ENCODE measurements at regions not wholly inside any gene's neighbourhood (a gene's known extent, or its start where the extent isn't known, plus 50 kb on each side); places are given as distances from the start of the nearest gene placed in this dataset.

- CTCF ChIA-PET, result no interaction called here
- TF ChIP-seq LEF1 (IDR thresholded peaks at IDR 0.05; ENCODE audit: borderline replicate concordance) (no peak), FOXM1 (IDR thresholded peaks at IDR 0.05; ENCODE audit: borderline replicate concordance) (no peak), NFRKB (IDR thresholded peaks at IDR 0.05) (no peak), ELF4 (IDR thresholded peaks at IDR 0.05) (no peak), FOXA1 (IDR thresholded peaks at IDR 0.05) (no peak), SUZ12 (IDR thresholded peaks at IDR 0.05) (no peak), BHLHE40 (IDR thresholded peaks at IDR 0.05; ENCODE audit: borderline replicate concordance) (no peak), L3MBTL2 (conservative IDR thresholded peaks at IDR 0.05) (no peak), ZNF384 (IDR thresholded peaks at IDR 0.05) (no peak), FOXK2 (IDR thresholded peaks at IDR 0.05) (no peak), PKNOX1 (IDR thresholded peaks at IDR 0.05) (no peak), HDGF (IDR thresholded peaks at IDR 0.05; ENCODE audit: borderline replicate concordance) (no peak)
- DNase-seq (ENCODE audit: extremely low spot score), result no peak
- POLR2A ChIA-PET, result no interaction called here
Observed at GRCh38 chr10:78760463-78761310, 308.1 kb upstream of the ZMIZ1 start.

DNA sequence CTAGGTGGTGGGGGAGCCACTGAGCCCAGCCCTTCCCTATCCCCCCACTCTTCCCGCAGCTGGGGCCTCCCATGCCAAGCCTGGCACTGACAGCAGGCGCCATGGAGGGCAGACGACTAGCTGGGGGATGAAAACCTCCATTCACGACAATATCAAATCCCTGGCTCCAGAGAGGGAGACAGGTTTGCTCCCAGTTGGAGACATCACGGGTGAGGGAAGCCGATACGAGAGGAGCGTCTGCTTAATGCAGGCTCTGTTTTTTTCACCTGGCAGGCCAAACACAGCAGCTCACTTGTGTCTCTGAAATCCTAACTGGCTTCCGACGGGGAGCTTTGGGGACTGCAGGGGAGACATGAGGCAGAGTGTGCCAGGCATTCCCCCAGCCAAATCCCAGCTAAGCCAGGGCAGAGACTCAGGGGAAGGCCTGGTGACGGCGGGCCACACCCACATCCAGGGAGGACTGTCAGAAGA is 307.4 kb upstream of the ZMIZ1 start:
- ChIA-PET POLR2A (no interaction called here), CTCF (no interaction called here)
- no peak for TF ChIP-seq SP1 (IDR thresholded peaks at IDR 0.05)
- no peak for TF ChIP-seq TARDBP (IDR thresholded peaks at IDR 0.05)
- no peak for TF ChIP-seq HDGF (IDR thresholded peaks at IDR 0.05; ENCODE audit: borderline replicate concordance)
- TF ChIP-seq PKNOX1 (IDR thresholded peaks at IDR 0.05), result no peak
- no peak for TF ChIP-seq ELF4 (IDR thresholded peaks at IDR 0.05)
- DNase-seq (ENCODE audit: extremely low spot score), result no peak

DNA sequence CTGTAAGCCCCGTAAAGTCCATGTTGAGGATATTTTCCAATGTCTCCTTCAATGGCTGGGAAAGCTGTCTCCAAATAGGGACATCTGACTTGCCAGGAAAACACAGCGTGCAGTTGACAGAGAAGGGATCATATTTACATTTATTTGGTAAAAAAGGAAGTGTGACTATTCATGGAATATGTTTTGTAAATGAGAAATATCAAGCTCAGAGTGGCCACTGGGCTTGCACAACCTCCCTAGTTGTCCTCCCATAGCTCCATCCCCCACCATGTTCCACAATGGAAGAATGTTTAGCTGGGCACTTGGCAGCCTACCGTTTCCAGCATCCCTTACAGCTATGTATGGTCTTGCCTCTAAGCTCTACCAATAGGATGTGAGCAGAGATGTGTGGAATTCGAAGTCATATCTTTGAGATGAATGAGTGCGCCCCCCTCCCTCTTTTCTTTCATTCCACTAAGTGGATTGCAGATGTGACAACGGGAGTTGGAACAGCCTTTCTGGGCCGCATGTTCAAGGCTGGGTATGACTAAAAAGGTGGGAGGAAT is 306.6 kb upstream of the ZMIZ1 start:
- DNase-seq (ENCODE audit: extremely low spot score), result no peak
- ChIA-PET POLR2A (no interaction called here), CTCF (no interaction called here)
- TF ChIP-seq L3MBTL2 (conservative IDR thresholded peaks at IDR 0.05), result no peak
- no peak for TF ChIP-seq TARDBP (IDR thresholded peaks at IDR 0.05)
- TF ChIP-seq ELF4 (IDR thresholded peaks at IDR 0.05), result no peak
- TF ChIP-seq FOXM1 (IDR thresholded peaks at IDR 0.05; ENCODE audit: borderline replicate concordance), result no peak
- no peak for TF ChIP-seq BHLHE40 (IDR thresholded peaks at IDR 0.05; ENCODE audit: borderline replicate concordance)
- TF ChIP-seq HDGF (IDR thresholded peaks at IDR 0.05; ENCODE audit: borderline replicate concordance), result no peak
- TF ChIP-seq ARNT (IDR thresholded peaks at IDR 0.05), result no peak
- TF ChIP-seq LEF1 (IDR thresholded peaks at IDR 0.05; ENCODE audit: borderline replicate concordance), result no peak
- TF ChIP-seq PKNOX1 (IDR thresholded peaks at IDR 0.05), result no peak

DNA sequence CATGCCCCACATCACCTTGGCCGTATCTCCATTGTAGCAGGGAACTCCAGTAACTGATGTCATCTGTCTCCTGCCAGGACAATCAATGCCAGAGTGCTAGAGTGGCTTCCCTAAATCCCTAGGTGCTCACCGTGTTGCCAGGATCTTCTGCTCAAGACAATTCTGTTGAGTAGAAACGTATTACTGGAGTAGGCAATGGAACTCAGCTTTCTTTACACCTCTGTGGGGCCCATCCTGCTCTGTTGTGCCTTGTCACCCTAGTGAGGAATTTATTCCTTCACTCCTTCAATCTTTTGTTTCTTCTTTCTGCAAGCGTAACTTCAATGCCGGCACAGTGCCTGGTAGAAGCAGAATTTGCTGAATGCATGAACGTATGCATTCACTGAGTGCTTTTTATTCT is 305.5 kb upstream of the ZMIZ1 start:
- DNase-seq (ENCODE audit: extremely low spot score), result no peak
- CTCF ChIA-PET, result interaction anchor here (0.7 kb wide), 1 partner anchor 265 kb away, joined by 4 read pairs; no protein-coding TSS in a partner anchor
- TF ChIP-seq ELF4 (IDR thresholded peaks at IDR 0.05), result no peak
- TF ChIP-seq CTBP1 (IDR thresholded peaks at IDR 0.05; ENCODE audit: borderline replicate concordance), result no peak
- no peak for TF ChIP-seq SUZ12 (IDR thresholded peaks at IDR 0.05)
- no peak for TF ChIP-seq NFRKB (IDR thresholded peaks at IDR 0.05)
- no peak for TF ChIP-seq TARDBP (IDR thresholded peaks at IDR 0.05)
- TF ChIP-seq FOXA1 (IDR thresholded peaks at IDR 0.05), result no peak
- TF ChIP-seq LEF1 (IDR thresholded peaks at IDR 0.05; ENCODE audit: borderline replicate concordance), result no peak
- TF ChIP-seq BHLHE40 (IDR thresholded peaks at IDR 0.05; ENCODE audit: borderline replicate concordance), result no peak
- no peak for TF ChIP-seq ZNF384 (IDR thresholded peaks at IDR 0.05)
- no peak for TF ChIP-seq FOXK2 (IDR thresholded peaks at IDR 0.05)
- no peak for TF ChIP-seq PKNOX1 (IDR thresholded peaks at IDR 0.05)
- no peak for TF ChIP-seq ARNT (IDR thresholded peaks at IDR 0.05)
- TF ChIP-seq FOXM1 (IDR thresholded peaks at IDR 0.05; ENCODE audit: borderline replicate concordance), result no peak
- no peak for TF ChIP-seq HDGF (IDR thresholded peaks at IDR 0.05; ENCODE audit: borderline replicate concordance)
- no peak for TF ChIP-seq L3MBTL2 (conservative IDR thresholded peaks at IDR 0.05)
- no peak for TF ChIP-seq SP1 (IDR thresholded peaks at IDR 0.05)
- POLR2A ChIA-PET, result no interaction called here

DNA sequence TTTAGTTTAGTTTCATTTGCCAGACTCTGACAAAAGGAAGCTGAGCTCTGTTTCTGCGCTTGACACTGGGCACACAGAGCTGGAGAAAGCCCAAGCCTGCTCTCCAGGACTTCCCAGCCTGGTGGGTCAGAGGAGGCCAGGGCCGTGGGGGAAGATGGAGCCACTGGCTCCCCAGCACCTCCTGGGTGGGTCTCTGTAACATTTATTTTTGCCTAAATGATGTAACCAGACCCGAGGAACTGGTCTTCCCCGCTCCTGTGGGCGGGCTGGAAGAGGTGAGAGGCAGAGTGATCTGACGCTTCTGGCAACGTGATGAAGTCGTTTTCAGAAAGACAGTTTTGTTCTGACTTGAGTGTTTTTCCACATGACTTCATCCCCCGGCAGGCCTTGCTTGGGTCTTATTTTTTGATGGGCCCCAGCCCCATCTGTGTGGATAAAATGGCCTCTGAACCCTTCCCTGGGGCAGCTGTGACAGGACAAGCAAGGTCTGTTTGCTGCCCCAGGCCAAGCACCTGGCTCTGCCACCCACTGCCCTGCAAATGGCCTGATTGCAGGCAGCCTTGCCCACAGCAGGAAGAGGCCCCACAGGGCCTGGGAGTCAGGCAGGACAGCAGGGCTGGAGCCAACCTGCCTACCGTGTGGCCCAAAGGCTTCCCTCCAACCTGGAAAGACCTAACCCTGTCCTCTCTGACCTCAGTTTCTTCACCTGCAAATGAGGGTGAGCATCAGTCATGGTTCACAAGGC is 304.9 kb upstream of the ZMIZ1 start:
- no peak for TF ChIP-seq FOXA1 (IDR thresholded peaks at IDR 0.05)
- no peak for TF ChIP-seq HDGF (IDR thresholded peaks at IDR 0.05; ENCODE audit: borderline replicate concordance)
- no peak for TF ChIP-seq CTBP1 (IDR thresholded peaks at IDR 0.05; ENCODE audit: borderline replicate concordance)
- no peak for TF ChIP-seq FOXK2 (IDR thresholded peaks at IDR 0.05)
- no peak for TF ChIP-seq PKNOX1 (IDR thresholded peaks at IDR 0.05)
- no peak for TF ChIP-seq ELF4 (IDR thresholded peaks at IDR 0.05)
- TF ChIP-seq SP1 (IDR thresholded peaks at IDR 0.05), result no peak
- no peak for TF ChIP-seq ARNT (IDR thresholded peaks at IDR 0.05)
- no peak for DNase-seq (ENCODE audit: extremely low spot score)
- POLR2A ChIA-PET, result no interaction called here
- CTCF ChIA-PET, result interaction anchor here (0.7 kb wide), 1 partner anchor 266 kb away, joined by 4 read pairs; no protein-coding TSS in a partner anchor

All from HEK293T (cell line).